Effector memory CD4-positive, alpha-beta T cell (primary cell): ENCODE measurements at regions not wholly inside any gene's neighbourhood (a gene's known extent, or its start where the extent isn't known, plus 50 kb on each side); places are given as distances from the start of the nearest gene placed in this dataset.

Experiments used
- DNase-seq, 3 donors: peaks; one replicate each; pipeline ENCODE4 v3.0.0-alpha.2; 2020
- H3K27ac ChIP-seq: 2 replicates; pipeline ENCODE4 v1.7.0; 2013; ENCODE audit warnings: mild to moderate bottlenecking, low read length, moderate library complexity; ENCODE audit not compliant: insufficient read depth, poor library complexity, severe bottlenecking
- H3K27me3 ChIP-seq: replicated peaks from 2 replicates; pipeline ENCODE4 v1.7.0; 2013; ENCODE audit warnings: mild to moderate bottlenecking, low read length; ENCODE audit not compliant: insufficient read depth, control insufficient read depth, poor library complexity, severe bottlenecking
- H3K36me3 ChIP-seq: 2 replicates; pipeline ENCODE4 v1.7.0; 2013; ENCODE audit warnings: mild to moderate bottlenecking, low read length, moderate library complexity; ENCODE audit not compliant: control insufficient read depth, insufficient read depth
- H3K4me1 ChIP-seq: 2 replicates; pipeline ENCODE4 v1.7.0; 2013; ENCODE audit warnings: low read length, mild to moderate bottlenecking; ENCODE audit not compliant: control insufficient read depth, insufficient read depth, poor library complexity, severe bottlenecking
- H3K4me3 ChIP-seq: 2 replicates; pipeline ENCODE4 v1.7.0; 2013; ENCODE audit warnings: low read length, low read depth, mild to moderate bottlenecking; ENCODE audit not compliant: insufficient read depth, poor library complexity, severe bottlenecking
- H3K9me3 ChIP-seq: 2 replicates; pipeline ENCODE4 v1.7.0; 2013; ENCODE audit warnings: mild to moderate bottlenecking, low read length, moderate library complexity; ENCODE audit not compliant: control insufficient read depth

DNA sequence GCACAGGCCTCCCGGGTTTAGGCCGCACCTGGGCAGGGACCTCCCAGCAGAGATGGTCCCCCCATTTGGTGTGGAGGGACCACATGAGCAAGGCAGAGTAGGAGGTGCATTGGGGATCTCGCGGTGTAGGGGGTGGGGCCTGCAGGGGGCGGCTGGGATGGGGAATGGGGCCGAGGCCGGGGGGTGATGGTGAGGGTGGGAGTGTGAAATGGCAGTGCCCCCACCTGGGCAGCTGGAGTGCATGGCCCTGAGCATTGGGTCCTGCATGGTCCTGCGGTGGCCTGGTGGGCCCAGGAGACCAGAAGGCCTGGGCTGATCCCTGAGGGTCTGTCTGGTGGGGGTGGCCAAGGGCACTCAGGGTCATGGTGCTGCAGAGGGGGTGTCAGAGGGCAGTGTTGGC is 111.8 kb downstream of the KIF26A start:
- H3K27ac ChIP-seq = no peak overlapping the region
- H3K36me3 ChIP-seq = no peaks in the 10 kb centered on the region
- H3K9me3 ChIP-seq = no peaks in the 10 kb centered on the region
- no peak overlapping the region for H3K4me3 ChIP-seq
- H3K4me1 ChIP-seq = no peaks in the 10 kb centered on the region
- H3K27me3 ChIP-seq = no peaks in the 10 kb centered on the region
- DNase-seq = no peak

DNA sequence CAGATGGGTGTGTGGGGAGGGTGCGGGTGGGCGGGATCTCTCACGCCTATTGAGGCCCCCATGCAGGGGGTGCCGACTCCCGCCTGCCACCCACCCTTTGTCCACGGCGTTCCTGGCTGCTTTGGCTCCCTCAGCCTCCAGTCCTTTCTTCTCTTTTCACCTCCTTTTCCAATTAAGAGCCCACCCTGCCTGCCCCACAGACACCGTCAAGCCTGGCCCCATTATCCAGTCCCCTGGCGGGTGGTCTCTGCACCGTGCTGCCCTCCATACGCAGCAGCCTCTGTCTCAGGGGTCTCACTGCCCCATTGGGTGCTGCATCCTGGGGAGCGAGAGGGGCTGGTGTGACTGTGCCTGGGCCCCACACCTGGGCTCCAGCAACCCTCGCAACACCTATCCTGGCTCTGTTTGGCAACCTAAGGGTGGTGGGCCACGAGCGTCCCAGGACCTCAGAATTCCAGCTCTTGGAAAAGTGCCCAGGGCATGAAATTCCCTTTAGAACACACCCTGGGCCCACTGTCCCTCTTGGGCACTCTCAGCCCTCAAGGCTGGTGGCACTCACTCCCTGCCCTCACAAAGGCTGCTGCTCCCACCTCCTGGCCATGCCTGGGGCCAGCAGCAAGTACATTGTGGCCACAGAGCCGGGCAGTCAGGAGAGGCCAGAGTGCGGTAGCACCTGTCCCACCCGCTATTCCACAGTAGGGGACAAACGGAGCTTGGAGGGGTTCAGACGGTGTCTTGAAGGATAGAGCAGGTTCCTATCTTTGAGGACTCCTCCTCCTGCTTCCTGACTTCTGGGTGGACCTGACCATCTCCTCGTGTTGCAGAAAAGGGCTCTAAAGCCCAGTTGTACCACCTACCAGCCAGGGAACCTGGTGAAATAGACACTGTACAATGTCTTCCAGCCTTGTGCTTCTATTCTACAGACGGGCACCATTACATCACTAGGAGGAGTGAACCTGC is 114.1 kb downstream of the KIF26A start:
- Histone ChIP-seq H3K4me3 (no peak overlapping the region), H3K27ac (no peak overlapping the region), H3K4me1 (no peaks in the 10 kb centered on the region), H3K9me3 (no peaks in the 10 kb centered on the region), H3K27me3 (peaks cover 6% of the 10 kb centered on the region), H3K36me3 (no peaks in the 10 kb centered on the region)
- DNase-seq = no peak

DNA sequence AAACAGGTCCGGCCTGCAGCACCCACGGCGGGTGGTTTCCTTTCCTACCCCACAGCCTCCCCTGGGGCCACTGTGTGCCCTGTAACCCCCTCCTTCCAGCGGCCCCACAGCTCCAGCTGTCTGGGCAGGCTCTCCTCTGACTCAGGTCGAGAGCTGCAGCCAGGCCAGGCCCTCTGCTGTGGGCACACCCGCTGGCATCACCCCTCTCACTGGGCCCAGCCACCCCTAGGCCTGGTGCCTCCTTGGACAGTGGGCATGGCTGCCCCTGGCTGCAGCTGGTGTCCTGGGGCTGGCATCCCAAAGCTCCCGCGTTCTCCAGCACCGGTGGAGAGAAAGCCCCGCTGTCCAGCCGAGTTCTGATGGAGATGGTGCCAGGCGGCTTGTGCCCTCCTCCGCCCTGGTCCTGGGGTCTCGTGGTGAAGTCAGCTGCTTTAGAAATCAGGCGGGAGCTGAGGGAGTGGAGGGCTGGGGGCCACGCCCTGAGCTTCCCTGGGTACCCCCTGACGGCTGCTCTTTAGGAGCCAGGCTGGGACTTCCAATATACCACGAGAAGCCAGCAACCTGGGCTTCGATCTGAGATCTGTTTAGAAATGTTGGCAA is 114.9 kb downstream of the KIF26A start:
- Histone ChIP-seq H3K4me3 (no peak overlapping the region), H3K9me3 (no peaks in the 10 kb centered on the region), H3K27ac (no peak overlapping the region), H3K27me3 (peaks cover 8% of the 10 kb centered on the region), H3K36me3 (no peaks in the 10 kb centered on the region), H3K4me1 (no peaks in the 10 kb centered on the region)
- no peak for DNase-seq

DNA sequence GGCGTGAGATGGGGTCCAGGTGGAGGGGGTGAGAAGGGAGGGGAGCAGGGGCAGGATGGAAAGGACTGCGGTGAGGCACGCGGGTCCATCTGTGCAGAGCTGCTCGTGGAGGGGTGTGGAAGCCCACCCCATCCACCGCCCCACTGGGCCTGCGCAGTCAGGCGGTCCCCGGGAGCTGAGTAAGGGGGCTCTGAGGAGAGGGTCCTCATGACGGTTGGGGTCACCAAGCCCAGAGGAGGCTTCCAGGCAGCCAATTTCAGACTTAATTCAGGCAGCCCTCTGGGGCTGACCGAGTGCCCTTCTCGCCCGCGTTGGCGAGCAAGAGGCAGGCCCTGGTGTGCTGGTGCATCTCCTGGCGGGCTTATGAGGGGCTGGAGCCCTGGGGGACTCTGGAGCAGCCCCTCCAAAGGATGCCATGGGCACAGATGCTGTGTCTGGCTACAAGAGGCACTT is 115.5 kb downstream of the KIF26A start:
- H3K27me3 ChIP-seq = peaks cover 8% of the 10 kb centered on the region
- H3K4me1 ChIP-seq = no peaks in the 10 kb centered on the region
- H3K9me3 ChIP-seq = no peaks in the 10 kb centered on the region
- no peaks in the 10 kb centered on the region for H3K36me3 ChIP-seq
- no peak for DNase-seq
- H3K27ac ChIP-seq = no peak overlapping the region
- H3K4me3 ChIP-seq = no peak overlapping the region

DNA sequence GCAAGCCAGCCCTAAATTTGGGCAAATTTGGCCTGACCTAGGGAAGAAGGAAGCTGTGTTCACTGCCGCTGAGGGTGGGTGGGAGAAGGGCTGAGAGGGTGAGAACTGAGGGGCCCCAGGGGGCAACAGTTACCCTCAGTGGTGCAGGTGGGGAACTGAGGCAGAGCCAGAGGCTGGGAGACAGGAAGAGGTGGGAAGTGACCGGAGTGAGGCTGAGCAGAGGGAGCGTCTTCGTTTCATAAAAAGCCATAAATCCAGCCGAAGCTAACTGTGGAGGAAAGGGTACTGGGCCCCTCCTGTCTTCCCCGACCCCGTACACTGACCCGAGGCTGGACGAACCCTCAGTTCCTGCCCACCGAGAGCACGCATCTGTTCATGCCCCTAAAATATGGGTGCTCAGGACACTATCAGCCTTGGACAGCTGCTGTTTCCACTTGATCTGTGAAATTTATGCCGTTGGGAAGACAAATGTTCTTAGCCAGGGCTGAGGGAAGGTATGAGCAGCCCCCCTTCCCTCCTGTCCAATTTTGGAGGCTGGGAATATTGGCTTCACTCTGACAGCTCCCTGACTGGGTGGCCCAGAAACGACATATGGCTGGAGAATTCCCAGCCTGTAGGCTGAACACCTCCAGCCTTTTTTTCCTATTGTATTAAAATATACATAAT is 116.5 kb downstream of the KIF26A start:
- no peak for DNase-seq
- Histone ChIP-seq H3K4me3 (no peak overlapping the region), H3K9me3 (no peaks in the 10 kb centered on the region), H3K27me3 (peaks cover 8% of the 10 kb centered on the region), H3K36me3 (no peaks in the 10 kb centered on the region), H3K4me1 (no peaks in the 10 kb centered on the region), H3K27ac (no peak overlapping the region)

DNA sequence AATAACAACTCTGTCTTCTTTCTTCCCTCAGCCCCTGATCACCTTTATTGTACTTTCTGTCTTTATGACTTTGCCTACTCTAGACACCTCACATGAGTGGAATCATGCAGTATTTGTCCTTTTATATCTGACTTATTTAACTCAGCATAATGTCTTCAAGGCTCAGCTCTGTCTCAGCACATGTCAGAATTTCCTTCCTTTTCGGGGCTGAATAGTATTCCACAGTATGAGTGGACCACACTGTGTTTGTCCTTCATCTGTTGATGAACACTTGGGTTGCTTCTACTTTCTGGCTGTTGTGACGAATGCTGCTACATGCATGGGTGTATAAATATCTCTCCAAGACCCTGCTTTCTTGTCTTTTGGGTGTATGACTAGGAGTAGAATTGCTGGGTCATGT is 117.6 kb downstream of the KIF26A start:
- no peaks in the 10 kb centered on the region for H3K9me3 ChIP-seq
- peaks cover 8% of the 10 kb centered on the region for H3K27me3 ChIP-seq
- H3K4me3 ChIP-seq = no peak overlapping the region
- H3K4me1 ChIP-seq = no peaks in the 10 kb centered on the region
- DNase-seq = no peak
- no peak overlapping the region for H3K27ac ChIP-seq
- H3K36me3 ChIP-seq = no peaks in the 10 kb centered on the region

DNA sequence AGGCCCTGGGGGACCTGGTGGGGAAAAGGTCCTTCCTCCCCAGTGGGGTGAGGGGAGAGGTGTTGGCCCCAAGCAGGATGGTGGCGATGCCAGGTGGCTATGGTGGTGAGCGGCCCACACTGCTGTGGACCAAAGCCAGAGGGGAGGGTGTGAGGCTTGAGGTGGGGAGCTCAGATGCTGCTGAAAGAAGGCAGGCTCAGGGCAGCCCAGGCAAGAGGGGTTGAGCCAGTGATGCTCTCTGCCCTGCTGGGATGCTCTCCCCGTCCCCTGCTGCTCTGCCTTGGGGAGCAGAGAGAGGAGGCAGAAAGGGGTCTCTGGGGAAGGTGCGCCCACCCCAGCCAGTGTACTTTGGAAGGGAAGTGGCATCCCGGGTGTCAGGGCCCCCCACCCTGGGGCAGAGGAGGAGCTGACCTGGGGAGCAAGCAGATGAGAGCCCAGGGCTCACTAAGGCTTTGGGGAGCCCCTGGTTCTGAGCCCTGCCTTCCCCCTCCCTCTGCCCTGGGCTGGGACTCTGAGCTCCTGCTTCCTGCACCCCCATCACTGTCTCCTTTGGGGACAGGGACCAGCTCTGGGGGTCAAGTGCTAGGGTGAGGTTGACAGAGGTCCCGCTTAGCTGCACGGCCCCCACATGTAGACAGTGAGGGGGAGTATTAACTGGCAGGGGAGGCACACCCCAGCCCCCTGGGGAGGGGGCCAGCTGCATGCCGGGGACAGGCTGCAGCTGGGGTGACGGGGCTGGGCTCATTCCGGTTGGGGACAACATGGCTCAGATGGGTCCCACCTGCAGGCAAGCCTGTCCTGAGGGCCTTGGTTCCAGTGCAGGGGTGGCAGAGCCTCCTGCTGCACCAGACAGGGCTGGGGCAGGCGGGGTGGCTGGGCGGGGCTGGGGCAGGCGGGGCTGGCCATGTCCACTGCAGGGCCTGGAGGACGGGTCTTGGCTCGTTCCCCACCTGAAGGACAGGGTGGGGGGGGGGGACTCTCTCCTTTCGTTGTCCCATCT is 124.4 kb downstream of the KIF26A start:
- H3K27me3 ChIP-seq = no peaks in the 10 kb centered on the region
- no peak for DNase-seq
- H3K36me3 ChIP-seq = no peaks in the 10 kb centered on the region
- H3K4me3 ChIP-seq = no peak overlapping the region
- H3K27ac ChIP-seq = no peak overlapping the region
- no peaks in the 10 kb centered on the region for H3K4me1 ChIP-seq
- H3K9me3 ChIP-seq = peaks cover 3% of the 10 kb centered on the region

DNA sequence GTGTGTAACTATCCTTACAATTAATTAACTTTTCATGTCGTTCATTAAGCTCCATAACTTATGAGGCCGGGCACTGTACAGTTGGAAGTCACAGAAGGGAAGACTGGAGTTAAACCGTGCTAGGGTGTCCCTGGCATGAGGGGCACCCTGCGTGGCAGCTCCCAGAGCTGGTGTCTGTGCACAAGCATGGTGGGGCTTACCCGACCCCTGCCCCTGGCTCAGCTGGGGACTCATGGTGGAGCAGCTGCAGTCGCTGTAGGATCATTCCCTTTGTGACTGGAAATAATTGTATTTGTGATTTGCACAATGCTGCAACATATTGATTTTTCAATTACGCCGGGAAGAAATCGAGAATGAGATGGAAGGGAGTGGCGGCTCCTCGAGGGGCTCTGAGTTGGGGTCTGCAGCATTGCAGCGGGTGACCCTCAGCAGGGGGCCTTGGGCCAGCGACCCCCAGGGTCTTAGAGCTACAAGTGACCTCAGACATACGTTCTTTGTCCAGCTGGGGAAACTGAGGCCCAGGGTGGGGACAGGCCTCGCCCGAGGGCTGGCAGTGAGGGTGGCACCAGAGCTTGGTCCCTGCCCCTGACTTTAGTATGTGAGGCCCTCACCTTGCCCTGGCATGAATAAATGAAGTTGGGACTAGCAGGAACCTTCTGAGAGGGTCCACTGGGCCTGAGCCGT is 125.4 kb downstream of the KIF26A start:
- DNase-seq = no peak
- Histone ChIP-seq H3K4me1 (no peaks in the 10 kb centered on the region), H3K9me3 (peaks cover 3% of the 10 kb centered on the region), H3K36me3 (no peaks in the 10 kb centered on the region), H3K27me3 (no peaks in the 10 kb centered on the region), H3K27ac (no peak overlapping the region), H3K4me3 (no peak overlapping the region)
